ENCODE measurements at regions not wholly inside any gene's neighbourhood (a gene's known extent, or its start where the extent isn't known, plus 50 kb on each side); places are given as distances from the start of the nearest gene placed in this dataset.

GRCh38 chr20:57939499-57939898 is 229.7 kb upstream of the PMEPA1 start:
- no peak for DNase-seq

GRCh38 chr20:57938158-57939108 is 228.6 kb upstream of the PMEPA1 start:
- DNase-seq: no peak

DNA sequence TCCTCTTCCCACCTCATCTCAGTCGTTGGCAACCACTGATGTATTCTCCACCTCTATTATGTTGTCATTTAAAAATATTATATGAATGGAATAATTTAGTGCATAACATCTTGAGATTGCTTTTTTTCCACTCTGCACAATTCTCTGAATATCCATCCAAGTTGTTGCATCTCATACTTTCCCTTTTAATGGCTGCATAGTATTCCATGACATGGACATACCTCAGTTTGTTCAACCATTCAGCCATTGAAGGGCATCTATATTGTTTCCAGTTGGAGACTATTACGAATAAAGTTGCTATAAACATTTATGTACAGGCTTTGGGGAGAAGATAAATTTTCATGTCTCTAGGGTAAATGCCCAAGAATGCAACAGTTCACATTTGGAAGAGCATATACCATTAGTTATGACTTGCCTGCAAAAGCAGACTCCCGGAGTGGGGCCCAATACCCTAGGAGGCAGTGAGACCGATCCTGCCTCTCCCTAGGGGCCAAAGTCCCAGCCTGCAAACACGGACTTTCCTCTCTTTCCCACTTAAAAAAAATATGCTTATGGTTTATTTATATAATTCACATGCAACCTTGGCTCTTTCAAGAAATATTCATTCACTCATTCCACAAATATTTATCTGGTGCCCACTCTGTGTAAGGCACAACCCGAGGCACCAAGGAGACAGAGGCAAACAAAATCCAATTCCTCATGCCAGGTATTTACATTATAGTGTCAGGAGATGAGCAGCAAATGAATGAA is 227.0 kb upstream of the PMEPA1 start:
- DNase-seq: no peak

DNA sequence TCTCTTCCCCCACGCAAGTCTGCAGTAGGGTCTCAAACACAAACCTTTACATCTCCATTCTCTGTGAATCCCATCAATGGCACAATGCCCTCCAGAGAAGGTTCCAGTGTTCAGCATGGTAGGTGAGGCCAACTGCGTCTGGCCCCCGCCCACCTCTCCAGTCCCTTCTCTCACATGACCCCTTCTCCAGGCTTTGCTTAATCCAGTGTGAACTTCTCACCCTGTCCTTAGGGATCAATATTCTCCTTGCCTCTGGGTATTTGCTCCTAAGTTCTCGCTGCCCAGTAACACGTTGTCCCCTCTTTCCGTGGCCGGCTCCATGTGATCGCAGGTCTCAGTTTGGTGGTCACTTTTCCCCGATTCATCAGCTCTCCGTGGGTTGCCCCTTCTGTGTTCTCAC is 225.1 kb upstream of the PMEPA1 start:
- DNase-seq: no peak

- DNase-seq: no peak
Measured at GRCh38 chr20:57934007-57934805, 224.4 kb upstream of the PMEPA1 start.

- DNase-seq: no peak
Measured at GRCh38 chr20:57932227-57932864, 222.5 kb upstream of the PMEPA1 start.

- DNase-seq: no peak
Measured at GRCh38 chr20:57930351-57930750, 220.5 kb upstream of the PMEPA1 start.

GRCh38 chr20:57928181-57928967 is 218.6 kb upstream of the PMEPA1 start:
- no peak for DNase-seq

GRCh38 chr20:57927376-57927775 is 217.6 kb upstream of the PMEPA1 start:
- DNase-seq: no peak

- no peak for DNase-seq
Measured at GRCh38 chr20:57922706-57923105, 212.9 kb upstream of the PMEPA1 start.

DNA sequence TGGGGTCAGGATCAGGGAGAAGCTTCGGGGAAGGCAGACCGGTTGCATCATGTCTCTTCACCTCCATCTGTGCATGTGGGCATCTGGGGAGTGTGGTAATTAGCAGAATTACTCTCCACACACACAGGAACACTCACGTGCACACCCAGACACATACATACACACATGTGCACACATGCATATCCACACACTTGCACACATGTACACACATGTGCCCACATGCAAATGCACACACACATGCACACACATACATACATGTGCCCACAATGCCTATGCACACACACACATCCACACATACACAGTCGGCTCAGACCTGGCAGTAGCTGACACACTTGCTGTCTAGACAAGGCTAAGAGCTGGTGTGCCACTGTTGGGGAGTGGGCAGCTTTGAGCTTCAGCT is 212.3 kb upstream of the PMEPA1 start:
- DNase-seq: no peak

DNA sequence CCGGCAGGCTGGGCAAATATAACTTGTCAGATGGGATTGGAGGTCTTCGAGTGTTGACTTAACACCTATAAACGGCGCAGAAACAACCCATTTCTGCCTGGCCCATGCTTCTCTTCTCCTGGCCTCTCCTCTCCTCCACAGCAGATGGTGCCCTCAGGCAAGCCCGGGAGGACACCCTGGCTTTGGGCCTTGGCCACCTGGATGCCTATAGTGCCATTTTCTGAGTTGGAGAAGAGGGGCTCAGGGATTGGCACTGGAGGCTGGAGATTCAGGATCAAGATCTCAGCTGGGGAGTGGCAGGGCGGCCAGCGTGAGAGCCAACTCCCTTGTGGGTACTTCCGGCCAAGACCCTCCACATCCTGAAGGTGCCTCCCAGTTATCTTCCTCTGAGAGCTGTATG is 211.9 kb upstream of the PMEPA1 start:
- no peak for DNase-seq

GRCh38 chr20:57920971-57921370 is 211.2 kb upstream of the PMEPA1 start:
- DNase-seq: no peak

DNA sequence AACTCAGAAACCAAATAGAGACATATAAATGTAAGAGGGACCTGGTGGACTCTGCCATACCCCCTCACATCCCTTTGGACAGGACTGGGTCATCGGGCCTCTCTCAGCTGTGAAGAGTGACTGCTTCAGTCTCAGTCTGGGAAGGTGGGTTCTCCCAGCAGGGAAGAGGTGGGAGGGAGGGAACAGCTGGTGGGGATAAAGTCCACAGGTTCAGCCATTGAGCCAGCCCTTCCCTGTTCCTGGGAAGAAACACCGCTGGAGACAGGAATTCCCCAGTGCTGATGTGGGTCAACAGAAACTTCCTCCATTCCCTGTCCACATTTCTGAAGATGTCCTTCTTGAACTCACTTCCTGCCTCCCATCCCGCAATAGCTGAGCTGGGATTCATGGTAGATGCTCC is 209.2 kb upstream of the PMEPA1 start:
- DNase-seq: no peak

DNA sequence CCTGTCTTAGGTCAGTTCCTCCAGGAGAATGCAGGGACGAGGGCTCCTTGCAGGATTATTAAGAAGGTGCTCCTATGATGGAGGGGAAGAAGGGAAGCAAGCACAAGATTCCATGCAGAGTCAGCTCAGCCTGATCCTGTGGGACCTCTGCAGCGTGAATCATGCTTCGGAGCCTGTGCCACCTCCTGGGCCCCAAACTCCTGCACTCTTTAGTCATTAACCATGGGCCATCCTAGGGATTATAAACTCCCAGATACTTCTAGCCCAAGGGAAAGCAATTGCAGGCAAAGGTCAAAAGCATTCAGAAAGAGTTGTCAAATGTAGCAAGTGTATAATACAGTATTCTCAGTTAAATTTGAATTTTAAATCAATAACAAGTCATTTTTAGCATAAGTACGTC is 208.7 kb upstream of the PMEPA1 start:
- DNase-seq: no peak

DNA sequence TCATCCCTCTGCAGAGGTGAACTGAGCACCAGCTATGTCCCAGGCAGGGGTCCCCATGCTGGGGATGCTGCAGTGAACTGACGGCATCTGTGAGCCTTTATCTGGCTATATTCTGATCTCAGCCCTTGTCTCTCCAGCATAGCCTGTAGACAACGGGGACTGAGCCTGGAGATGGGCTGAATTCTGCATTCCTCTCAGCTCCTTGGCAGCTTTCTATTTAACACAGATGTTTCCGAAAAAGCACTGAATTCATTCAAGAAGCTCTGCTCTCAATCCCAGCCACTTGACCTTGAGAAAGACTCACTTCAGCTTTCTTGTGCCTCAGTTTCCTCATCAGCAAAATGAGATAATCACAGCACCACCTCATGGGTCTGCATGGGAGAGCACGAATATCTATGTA is 204.4 kb upstream of the PMEPA1 start:
- DNase-seq: no peak

GRCh38 chr20:57913156-57913930 is 203.5 kb upstream of the PMEPA1 start:
- no peak for DNase-seq

- DNase-seq: no peak
Measured at GRCh38 chr20:57912227-57912582, 202.4 kb upstream of the PMEPA1 start.

DNA sequence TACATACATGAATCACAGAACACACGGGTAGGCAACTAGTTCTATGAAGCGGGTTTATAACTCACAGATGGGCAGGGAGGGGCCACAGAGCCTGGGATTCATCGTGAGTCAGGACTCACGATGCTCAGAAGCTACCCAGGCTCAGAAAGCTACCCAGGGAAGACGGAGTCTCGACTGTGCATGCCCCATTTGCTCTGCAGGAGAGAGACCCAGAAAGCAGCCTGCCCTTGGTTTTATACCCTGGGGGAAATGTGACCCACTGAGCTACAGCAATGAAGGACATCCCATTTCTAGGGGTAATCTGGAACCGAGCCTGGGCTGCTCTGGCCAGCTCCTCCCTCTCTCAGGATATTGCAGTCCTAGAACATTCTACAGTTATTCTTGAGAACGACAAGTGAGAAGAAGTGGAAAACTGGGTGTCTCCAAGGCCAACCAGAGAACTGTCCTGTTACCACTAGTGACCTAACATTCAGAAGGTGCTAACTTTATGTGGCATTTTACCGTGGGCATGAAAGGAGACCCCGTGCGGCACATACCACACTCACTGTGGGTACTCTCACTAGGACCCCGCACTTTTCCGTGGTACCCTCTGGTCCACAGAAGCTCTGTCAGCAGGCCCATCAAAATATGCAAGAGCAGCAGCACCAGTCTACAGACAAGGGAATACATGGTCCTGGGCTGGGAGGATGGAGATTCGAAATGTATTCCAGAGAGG is 201.9 kb upstream of the PMEPA1 start:
- no peak for DNase-seq

GRCh38 chr20:57910716-57911115 is 200.9 kb upstream of the PMEPA1 start:
- no peak for DNase-seq

All from NCI-H2107 (cell line).